RWPE1 (cell line): ENCODE measurements at regions not wholly inside any gene's neighbourhood (a gene's known extent, or its start where the extent isn't known, plus 50 kb on each side); places are given as distances from the start of the nearest gene placed in this dataset.

ENCODE experiments used
- CTCF ChIA-PET: fragments of 350-600 bp; sonication (Branson Sonifier 250); formaldehyde crosslinking; extraction: SDS; loops from one replicate; lab custom pipeline; 2021; lab: Yijun Ruan, JAX
- POLR2A ChIA-PET: fragments of 400-600 bp; formaldehyde crosslinking; extraction: SDS; loops from one replicate; lab custom pipeline; 2020; ENCODE audit warnings: antibody characterized with exemption; ENCODE audit not compliant: low non-redundant PET; lab: Yijun Ruan, JAX
- DNase-seq: peaks from one replicate; pipeline ENCODE4 v3.0.0; 2012; ENCODE audit warnings: low spot score
- H3K27ac ChIP-seq: fragments of 450-650 bp; 2 replicates; pipeline ENCODE4 v1.5.1; 2017
- TF ChIP-seq, protein P1 (sequence below): fragments of 450-650 bp; conservative IDR thresholded peaks from 2 replicates; pipeline ENCODE4 v1.5.1; 2017; ENCODE audit warnings: low read depth, mild to moderate bottlenecking

- POLR2A ChIA-PET: no interaction called here
- CTCF ChIA-PET: no interaction called here
- no peak overlapping the region for H3K27ac ChIP-seq
- DNase-seq: no peak
- TF ChIP-seq, protein P1, sequence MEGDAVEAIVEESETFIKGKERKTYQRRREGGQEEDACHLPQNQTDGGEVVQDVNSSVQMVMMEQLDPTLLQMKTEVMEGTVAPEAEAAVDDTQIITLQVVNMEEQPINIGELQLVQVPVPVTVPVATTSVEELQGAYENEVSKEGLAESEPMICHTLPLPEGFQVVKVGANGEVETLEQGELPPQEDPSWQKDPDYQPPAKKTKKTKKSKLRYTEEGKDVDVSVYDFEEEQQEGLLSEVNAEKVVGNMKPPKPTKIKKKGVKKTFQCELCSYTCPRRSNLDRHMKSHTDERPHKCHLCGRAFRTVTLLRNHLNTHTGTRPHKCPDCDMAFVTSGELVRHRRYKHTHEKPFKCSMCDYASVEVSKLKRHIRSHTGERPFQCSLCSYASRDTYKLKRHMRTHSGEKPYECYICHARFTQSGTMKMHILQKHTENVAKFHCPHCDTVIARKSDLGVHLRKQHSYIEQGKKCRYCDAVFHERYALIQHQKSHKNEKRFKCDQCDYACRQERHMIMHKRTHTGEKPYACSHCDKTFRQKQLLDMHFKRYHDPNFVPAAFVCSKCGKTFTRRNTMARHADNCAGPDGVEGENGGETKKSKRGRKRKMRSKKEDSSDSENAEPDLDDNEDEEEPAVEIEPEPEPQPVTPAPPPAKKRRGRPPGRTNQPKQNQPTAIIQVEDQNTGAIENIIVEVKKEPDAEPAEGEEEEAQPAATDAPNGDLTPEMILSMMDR: no peak
Observed at GRCh38 chrX:25659317-25659716, 478.8 kb upstream of the MAGEB18 start.

DNA sequence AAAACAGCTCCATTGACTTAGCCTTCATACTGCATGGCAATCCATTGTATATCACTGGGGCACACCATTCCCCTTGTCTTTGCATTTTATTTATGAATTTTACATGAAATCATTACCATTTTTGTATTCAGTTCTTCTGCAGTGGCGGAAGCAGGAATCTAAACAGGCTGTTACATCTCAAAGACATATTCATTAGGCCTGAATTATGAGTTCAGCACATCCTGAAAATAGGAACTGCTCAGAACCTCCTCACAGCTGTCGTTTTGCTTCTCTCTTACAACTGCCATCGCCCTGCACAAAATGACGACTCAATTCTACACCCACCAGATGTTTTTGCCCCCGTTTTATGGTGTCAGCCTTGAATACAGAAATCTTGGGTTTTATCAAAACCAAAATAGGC, 474.4 kb upstream of the MAGEB18 start:
- DNase-seq: no peak

DNA sequence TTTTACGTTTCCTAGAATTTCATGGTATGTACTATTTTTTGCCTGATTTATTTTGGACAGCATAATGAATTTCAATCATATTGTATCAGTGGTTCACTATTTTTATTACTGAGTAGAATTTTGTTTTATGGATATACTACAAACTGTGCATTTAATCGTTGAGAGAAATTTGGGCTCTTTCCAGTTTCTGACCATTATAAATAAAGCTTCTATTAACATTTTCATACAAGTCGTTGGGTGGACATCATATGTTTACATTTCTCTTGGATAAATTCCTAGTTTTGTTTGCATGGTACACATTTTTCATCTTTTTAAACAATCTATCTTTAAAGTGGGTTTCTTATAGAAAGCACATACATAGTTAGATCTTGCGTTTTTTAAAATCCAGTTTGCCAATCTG, 472.7 kb upstream of the MAGEB18 start:
- no peak for DNase-seq
- ChIA-PET CTCF (no interaction called here), POLR2A (no interaction called here)
- H3K27ac ChIP-seq: no peak overlapping the region
- TF ChIP-seq, protein P1: no peak

More for the DNA sequence above, 474.4 kb upstream of the MAGEB18 start:
- TF ChIP-seq, protein P1: no peak
- CTCF ChIA-PET: no interaction called here
- no peak overlapping the region for H3K27ac ChIP-seq
- POLR2A ChIA-PET: no interaction called here

GRCh38 chrX:25667681-25668080, 470.5 kb upstream of the MAGEB18 start:
- ChIA-PET CTCF (interaction anchor here (0.7 kb wide), 1 partner anchor 218 kb away, joined by 5 read pairs; no protein-coding TSS in a partner anchor), POLR2A (no interaction called here)
- no peak overlapping the region for H3K27ac ChIP-seq
- TF ChIP-seq, protein P1: no peak
- no peak for DNase-seq

GRCh38 chrX:25674776-25675175, 463.4 kb upstream of the MAGEB18 start:
- CTCF ChIA-PET: no interaction called here
- TF ChIP-seq, protein P1: no peak
- no peak overlapping the region for H3K27ac ChIP-seq
- no peak for DNase-seq
- POLR2A ChIA-PET: no interaction called here

DNA sequence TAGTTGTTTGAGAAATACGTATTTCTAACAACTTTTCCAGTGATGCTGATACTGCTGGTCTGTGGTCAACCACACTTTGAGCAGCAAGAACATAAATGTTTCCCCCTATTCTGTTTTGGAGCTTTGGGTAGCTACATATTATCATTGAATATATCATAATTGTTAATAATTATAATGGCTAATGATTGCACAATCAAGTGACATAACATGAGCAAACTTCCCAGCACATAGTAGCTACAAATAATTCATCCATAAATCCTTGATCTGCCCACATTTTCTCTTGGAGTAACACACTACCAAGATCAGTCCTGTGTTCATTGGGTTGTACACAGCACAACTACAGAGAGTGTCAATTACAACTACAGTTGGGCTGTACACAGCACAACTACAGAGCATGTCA, 436.3 kb upstream of the MAGEB18 start:
- POLR2A ChIA-PET: no interaction called here
- no peak overlapping the region for H3K27ac ChIP-seq
- DNase-seq: no peak
- TF ChIP-seq, protein P1: no peak
- CTCF ChIA-PET: no interaction called here

DNA sequence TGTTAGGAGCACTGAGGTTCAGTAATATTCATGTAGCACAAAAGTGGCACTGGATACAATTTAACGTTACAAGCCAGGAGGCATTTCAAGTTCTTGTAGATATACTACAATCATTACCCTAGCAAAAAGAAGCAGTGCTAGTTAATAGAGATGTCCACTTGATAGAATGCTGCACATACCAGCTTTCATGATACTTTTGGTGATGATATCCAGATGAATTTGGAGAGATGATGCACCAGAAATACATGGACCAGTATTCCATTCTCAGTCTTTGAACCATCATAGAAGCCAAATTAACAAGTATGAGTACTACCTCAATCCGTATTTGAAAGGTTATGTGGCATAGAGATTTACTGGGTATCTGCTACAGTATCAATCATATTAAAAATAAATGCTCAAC, 421.0 kb upstream of the MAGEB18 start:
- DNase-seq: no peak
- CTCF ChIA-PET: no interaction called here
- POLR2A ChIA-PET: no interaction called here
- TF ChIP-seq, protein P1: no peak
- no peak overlapping the region for H3K27ac ChIP-seq
